Ascending aorta (tissue), 2 donors: ENCODE measurements at regions not wholly inside any gene's neighbourhood (a gene's known extent, or its start where the extent isn't known, plus 50 kb on each side); places are given as distances from the start of the nearest gene placed in this dataset.

Experiments
- DNase-seq, 2 donors: peaks; one replicate each; pipeline ENCODE4 v3.0.0-alpha.2; 2019; ENCODE audit warnings: low spot score in 2 of 2
- H3K27ac ChIP-seq, 2 donors: fragments of 200-600 bp; sonication (generic); one replicate each; pipeline ENCODE4 v1.5.1; 2016 to 2017; ENCODE audit warnings: mild to moderate bottlenecking in 1 of 2
- H3K27me3 ChIP-seq: fragments of 200-600 bp; sonication (generic); one replicate; pipeline ENCODE4 v1.5.1; 2017
- H3K36me3 ChIP-seq, 2 donors: fragments of 200-600 bp; sonication (generic); one replicate each; pipeline ENCODE4 v1.5.1; 2016
- H3K4me1 ChIP-seq, 2 donors: fragments of 200-600 bp; sonication (generic); one replicate each; pipeline ENCODE4 v1.5.1; 2016 to 2017; ENCODE audit warnings: mild to moderate bottlenecking in 1 of 2
- H3K4me3 ChIP-seq, 2 donors: fragments of 200-600 bp; sonication (generic); one replicate each; pipeline ENCODE4 v1.5.1; 2016 to 2017; ENCODE audit warnings: mild to moderate bottlenecking in 1 of 2
- H3K9me3 ChIP-seq, 2 donors: fragments of 200-600 bp; sonication (generic); one replicate each; pipeline ENCODE4 v1.5.1; 2016
- CTCF ChIP-seq, 3 experiments: fragments of 200-600 bp in 2 of 3; fragments of 450-650 bp in 1 of 3; sonication (generic) in 2 of 3; IDR thresholded peaks; one replicate each; pipeline ENCODE4 v1.5.1; 2016 to 2019; ENCODE audit warnings: antibody characterized with exemption in 3 of 3, mild to moderate bottlenecking in 1 of 3, moderate library complexity in 1 of 3
- intact Hi-C: fragments of 100-400 bp; cut with DNase I; formaldehyde crosslinking; loops from one replicate; pipeline ENCODE4 v1.15.1; 2023

DNA sequence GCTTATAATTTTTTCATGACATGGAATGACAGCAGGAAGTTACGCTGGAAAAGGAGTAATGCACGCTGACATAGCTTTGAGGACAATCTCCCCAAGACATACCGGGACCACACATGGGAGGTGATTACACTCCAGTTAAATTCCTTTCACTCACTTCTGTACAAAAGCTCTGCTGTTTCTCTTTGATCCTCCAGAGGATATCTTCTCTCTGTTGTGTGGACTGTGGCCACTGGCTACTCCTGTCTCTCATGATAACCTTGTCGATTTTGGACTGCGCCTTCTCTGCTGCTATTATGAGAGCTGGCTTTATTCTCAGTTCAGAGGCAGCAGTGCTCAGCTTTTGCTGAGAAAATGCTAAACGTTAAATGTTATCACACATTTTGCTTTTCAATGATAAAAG lies 464.6 kb downstream of the FGF9 start:
- Histone ChIP-seq H3K9me3 (no peaks in the 10 kb centered on the region), H3K27me3 (no peaks in the 10 kb centered on the region), H3K36me3 (no peaks in the 10 kb centered on the region), H3K27ac (no peak overlapping the region), H3K4me3 (no peak overlapping the region), H3K4me1 (no peaks in the 10 kb centered on the region)
- intact Hi-C loops = no loop called here
- no peak for DNase-seq
- no peak for TF ChIP-seq CTCF (IDR thresholded peaks at IDR 0.05)

DNA sequence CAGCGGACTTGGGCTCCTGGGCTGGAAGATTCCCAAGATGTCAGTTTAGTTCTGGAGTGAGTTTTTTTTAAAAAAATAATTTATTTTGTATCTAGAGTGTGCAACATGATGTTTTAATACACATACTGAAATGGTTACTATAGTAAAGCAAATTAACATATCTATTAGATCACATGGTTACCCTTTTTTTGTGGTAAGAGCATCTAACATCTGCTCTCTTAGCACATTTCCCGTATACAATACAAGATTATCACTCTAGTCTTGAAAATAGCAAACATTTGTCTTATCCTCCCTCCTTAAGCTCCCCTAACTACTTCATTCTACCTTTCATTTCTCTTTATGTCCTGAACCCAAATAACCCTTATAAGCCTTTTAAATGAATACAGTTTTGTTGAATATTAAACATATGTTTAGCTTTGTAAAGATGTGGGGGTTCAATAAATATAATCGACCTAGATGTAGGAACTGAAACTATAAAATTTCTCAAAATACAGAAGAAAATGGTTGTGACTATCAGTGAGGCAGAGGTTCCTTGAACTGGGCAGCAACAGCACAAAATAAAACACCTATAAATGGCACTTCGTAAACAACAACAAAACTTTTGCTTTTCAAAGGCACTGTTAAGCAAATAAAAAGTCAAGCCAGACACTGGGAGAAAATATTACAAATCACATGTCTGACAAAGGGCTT lies 466.6 kb downstream of the FGF9 start:
- Histone ChIP-seq H3K36me3 (no peaks in the 10 kb centered on the region), H3K27ac (no peak overlapping the region), H3K9me3 (no peaks in the 10 kb centered on the region), H3K4me1 (no peaks in the 10 kb centered on the region), H3K4me3 (no peak overlapping the region), H3K27me3 (no peaks in the 10 kb centered on the region)
- no peak for DNase-seq
- TF ChIP-seq CTCF (IDR thresholded peaks at IDR 0.05) = no peak
- intact Hi-C loops = no loop called here

DNA sequence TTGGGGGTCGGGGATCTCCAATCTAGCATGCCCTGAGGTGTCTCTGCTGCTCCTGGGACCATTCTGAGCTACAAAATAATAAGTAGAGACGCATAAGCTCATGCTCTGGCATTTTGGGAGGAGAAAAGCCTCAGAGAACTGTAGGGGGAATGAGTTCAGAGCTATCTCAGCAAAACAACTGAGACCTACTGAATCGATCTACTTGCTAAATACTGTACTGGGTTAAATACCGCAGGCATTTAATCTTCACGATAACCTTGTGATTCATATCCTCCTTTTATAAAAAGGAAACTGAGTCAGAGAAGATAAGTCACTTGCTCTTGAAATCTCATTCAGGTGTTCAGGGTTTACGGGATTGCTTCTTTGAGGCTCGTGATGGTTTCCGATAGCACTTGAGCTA lies 468.1 kb downstream of the FGF9 start:
- Histone ChIP-seq H3K9me3 (no peaks in the 10 kb centered on the region), H3K27me3 (no peaks in the 10 kb centered on the region), H3K36me3 (no peaks in the 10 kb centered on the region), H3K27ac (no peak overlapping the region), H3K4me1 (no peaks in the 10 kb centered on the region), H3K4me3 (no peak overlapping the region)
- intact Hi-C loops = no loop called here
- no peak for DNase-seq
- TF ChIP-seq CTCF (IDR thresholded peaks at IDR 0.05) = no peak

- Histone ChIP-seq H3K36me3 (no peaks in the 10 kb centered on the region), H3K9me3 (no peaks in the 10 kb centered on the region), H3K4me3 (no peak overlapping the region), H3K27me3 (no peaks in the 10 kb centered on the region), H3K27ac (no peak overlapping the region), H3K4me1 (no peaks in the 10 kb centered on the region)
- intact Hi-C loops = no loop called here
- TF ChIP-seq CTCF (IDR thresholded peaks at IDR 0.05) = no peak
- DNase-seq = no peak
Observed at GRCh38 chr13:22141716-22142115, 470.8 kb downstream of the FGF9 start.

DNA sequence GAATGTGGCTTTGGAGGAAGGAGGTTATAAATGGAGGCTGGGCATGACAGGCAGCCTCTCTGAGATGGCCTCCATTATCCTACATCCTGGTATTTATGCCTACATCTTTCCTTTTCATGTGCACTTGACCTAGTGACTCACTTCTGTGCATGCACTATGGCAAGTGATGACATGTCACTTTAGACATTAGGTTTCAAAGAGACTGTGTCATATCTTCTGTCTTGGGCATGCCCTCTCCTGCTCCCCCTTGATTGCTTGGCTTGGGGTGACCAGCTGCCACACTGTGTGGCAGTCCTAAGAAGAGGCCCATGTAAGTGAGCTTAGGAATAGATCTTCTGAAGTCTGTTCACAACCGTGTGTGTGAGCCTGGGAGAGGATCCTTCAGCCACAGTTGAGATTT lies 472.8 kb downstream of the FGF9 start:
- H3K9me3 ChIP-seq = no peaks in the 10 kb centered on the region
- intact Hi-C loops = no loop called here
- no peak overlapping the region for H3K4me3 ChIP-seq
- no peak for DNase-seq
- H3K27me3 ChIP-seq = no peaks in the 10 kb centered on the region
- no peaks in the 10 kb centered on the region for H3K36me3 ChIP-seq
- TF ChIP-seq CTCF (IDR thresholded peaks at IDR 0.05) = no peak
- no peaks in the 10 kb centered on the region for H3K4me1 ChIP-seq
- no peak overlapping the region for H3K27ac ChIP-seq

- Histone ChIP-seq H3K36me3 (no peaks in the 10 kb centered on the region), H3K4me3 (no peak overlapping the region), H3K27me3 (no peaks in the 10 kb centered on the region), H3K4me1 (no peaks in the 10 kb centered on the region), H3K27ac (no peak overlapping the region), H3K9me3 (no peaks in the 10 kb centered on the region)
- intact Hi-C loops = no loop called here
- DNase-seq = no peak
- no peak for TF ChIP-seq CTCF (IDR thresholded peaks at IDR 0.05)
Observed at GRCh38 chr13:22144806-22145205, 473.9 kb downstream of the FGF9 start.
